ENCODE measurements at regions not wholly inside any gene's neighbourhood (a gene's known extent, or its start where the extent isn't known, plus 50 kb on each side); places are given as distances from the start of the nearest gene placed in this dataset.

- H2BK120ac ChIP-seq (replicated peaks; ENCODE audit: low read depth, low read length), result peak overlapping the region; percentile 18
- no peak overlapping the region for H4K5ac ChIP-seq (ENCODE audit: insufficient read length, low read depth, low read length)
- POLR2A ChIA-PET (ENCODE audit: partially characterized antibody), result interaction anchor here (0.8 kb wide), 1 partner anchor 28 kb away, joined by 4 read pairs; no protein-coding TSS in a partner anchor
- H2BK5ac ChIP-seq (ENCODE audit: low read depth, low read length), result no peak overlapping the region
- H3K14ac ChIP-seq (ENCODE audit: insufficient read length), result no peak overlapping the region
- H3K4me1 ChIP-seq (replicated peaks in 1 of 4; ENCODE audit: control insufficient read depth in 3 of 4, insufficient read depth in 4 of 4, low read length in 3 of 4), result peaks cover 12 to 28% (median 19%) of the 10 kb centered on the region in 4 experiments
- H3K36me3 ChIP-seq (ENCODE audit: control insufficient read depth in 2 of 4, insufficient read depth in 4 of 4, low read length in 3 of 4), result no peaks in the 10 kb centered on the region
- no peak overlapping the region for H2AFZ ChIP-seq (ENCODE audit: low read length)
- H3K79me2 ChIP-seq (ENCODE audit: control insufficient read depth in 1 of 2, insufficient read depth in 2 of 2, low read length in 2 of 2), result no peaks in the 10 kb centered on the region
- H3K18ac ChIP-seq (ENCODE audit: extremely low read depth, low read length), result no peak overlapping the region; the same call in 1 of the 2 replicates
- no peak overlapping the region for H2BK12ac ChIP-seq (ENCODE audit: low read depth, low read length)
- no peak overlapping the region for H3K4ac ChIP-seq (replicated peaks; ENCODE audit: insufficient read length, low read depth, low read length)
- H3K27ac ChIP-seq (ENCODE audit: low read depth, low read length), result no peak overlapping the region
- H3K4me2 ChIP-seq (ENCODE audit: insufficient read depth in 1 of 2, low read depth in 2 of 2, low read length in 2 of 2), result no peak overlapping the region
- H4K8ac ChIP-seq (ENCODE audit: extremely low read depth, insufficient read depth, low read length), result no peak overlapping the region
- H3K23me2 ChIP-seq (ENCODE audit: low read depth, low read length), result no peaks in the 10 kb centered on the region
- H3K4me3 ChIP-seq (ENCODE audit: extremely low read depth in 1 of 4, insufficient read depth in 2 of 4, low read depth in 3 of 4, low read length in 4 of 4), result no peak overlapping the region
- H2BK15ac ChIP-seq (ENCODE audit: low read length), result no peak overlapping the region
- H3K79me1 ChIP-seq (ENCODE audit: low read depth, low read length), result no peaks in the 10 kb centered on the region
- H3K56ac ChIP-seq (replicated peaks; ENCODE audit: insufficient read length, low read depth, low read length), result no peak overlapping the region
- H3K27me3 ChIP-seq (replicated peaks in 1 of 4; ENCODE audit: control insufficient read depth in 3 of 4, extremely low read depth in 1 of 4, insufficient read depth in 3 of 4, low read length in 3 of 4), result peaks cover 0 to 2% (median 0%) of the 10 kb centered on the region in 4 experiments; a peak in 1 of 7 replicates
- H2BK20ac ChIP-seq (ENCODE audit: low read length), result no peak overlapping the region
- H4K20me1 ChIP-seq (replicated peaks in 1 of 2; ENCODE audit: control insufficient read depth in 1 of 2, insufficient read depth in 2 of 2, low read length in 2 of 2), result no peaks in the 10 kb centered on the region
- no peak overlapping the region for H3K9ac ChIP-seq (replicated peaks in 1 of 4; ENCODE audit: extremely low read depth in 1 of 4, low read depth in 3 of 4, low read length in 3 of 4)
- FAIRE-seq (no peak), DNase-seq (ENCODE audit: low read depth in 1 of 2, low spot score in 2 of 2) (no peak)
- CTCF ChIA-PET (ENCODE audit: partially characterized antibody), result interaction anchor here (1.3 to 2.7 kb wide), 3 partner anchors 36 to 304 kb away, joined by 3 to 12 read pairs (median 4); partner anchors contain the start of gene MAF
- 93% methylated on average over 4 of the region's 4 CpGs; no CpG with 5 or more reads in 1 of the 2 experiments for WGBS, 2 experiments (ENCODE audit: extremely low coverage in 1 of 2, insufficient coverage in 1 of 2, insufficient read length in 1 of 2, insufficient replicate concordance in 2 of 2, low coverage in 1 of 2, low lambda C conversion rate in 2 of 2, missing lambda C conversion rate in 1 of 2)
- H4K91ac ChIP-seq (replicated peaks; ENCODE audit: insufficient read length, low read length), result peak overlapping the region; percentile 56
- H3K9me3 ChIP-seq (ENCODE audit: insufficient read depth in 2 of 2, low read depth in 1 of 2, low read length in 1 of 2), result no peaks in the 10 kb centered on the region
- H2AK5ac ChIP-seq (ENCODE audit: low read depth, low read length), result no peak overlapping the region
- H3K23ac ChIP-seq (ENCODE audit: insufficient read length), result no peak overlapping the region
- TF ChIP-seq CTCF (IDR thresholded peaks at IDR 0.05; ENCODE audit: control extremely low read depth in 1 of 3, insufficient read depth in 1 of 3, low read depth in 1 of 3, low read length in 3 of 3) (no peak), CHD2 (IDR thresholded peaks at IDR 0.05; ENCODE audit: low read length) (no peak), HDAC2 (IDR thresholded peaks at IDR 0.05; ENCODE audit: borderline replicate concordance in 1 of 2, low read depth in 2 of 2, low read length in 2 of 2) (no peak), TAF7 (optimal IDR thresholded peaks at IDR 0.05; ENCODE audit: borderline replicate concordance, low read depth, low read length) (no peak), RXRA (IDR thresholded peaks at IDR 0.05; ENCODE audit: insufficient read depth, low read depth, low read length) (no peak), POU5F1 (IDR thresholded peaks at IDR 0.05; ENCODE audit: low read depth, low read length) (no peak), TCF12 (IDR thresholded peaks at IDR 0.05; ENCODE audit: low read depth, low read length) (no peak), YY1 (IDR thresholded peaks at IDR 0.05; ENCODE audit: low read depth, low read length) (no peak), JUND (IDR thresholded peaks at IDR 0.05; ENCODE audit: low read length) (no peak), USF2 (IDR thresholded peaks at IDR 0.05; ENCODE audit: low read length) (no peak)
Observed at GRCh38 chr16:79296491-79296890, 304.0 kb downstream of the MAF start.

Data from H1 (cell line).